DND-41 (cell line): ENCODE measurements at regions not wholly inside any gene's neighbourhood (a gene's known extent, or its start where the extent isn't known, plus 50 kb on each side); places are given as distances from the start of the nearest gene placed in this dataset.

Source experiments
- CTCF ChIP-seq: IDR thresholded peaks from 2 replicates; pipeline ENCODE4 v1.5.1; 2012; ENCODE audit warnings: borderline replicate concordance, low read length, moderate library complexity, mild to moderate bottlenecking; ENCODE audit not compliant: poor library complexity, severe bottlenecking; ENCODE audit errors: extremely low read depth
- EZH2 ChIP-seq: IDR thresholded peaks from 3 replicates; pipeline ENCODE4 v1.6.1; 2012; ENCODE audit warnings: borderline replicate concordance, low read depth, mild to moderate bottlenecking, moderate library complexity, low read length, inconsistent platforms; ENCODE audit not compliant: severe bottlenecking

- TF ChIP-seq CTCF = no peak
- no peak for TF ChIP-seq EZH2
Measured at GRCh38 chr16:86372193-86372592, 138.1 kb upstream of the FOXF1 start.
